GM12878 (cell line): ENCODE measurements at regions not wholly inside any gene's neighbourhood (a gene's known extent, or its start where the extent isn't known, plus 50 kb on each side); places are given as distances from the start of the nearest gene placed in this dataset.
"Not testable (repeated sequence)": the region's sequence is repeated elsewhere in the genome, so short reads cannot be mapped to it uniquely, and the experiment has no call there.

ENCODE experiments used
- ATAC-seq: fragments of 200-7000 bp; cut with Tn5 transposase; 3 replicates; pipeline ENCODE4 v1.9.1; 2020; ENCODE audit warnings: mild to moderate bottlenecking, moderate library complexity
- BruUV-seq: library from RNA; stranded (reverse); fragments of 400-500 nt; replicated peaks from 2 replicates; lab custom pipeline; 2021; lab: Mats Ljungman, UMichigan
- CTCF ChIA-PET: fragments of 300-600 bp; sonication (Branson Sonifier 250); formaldehyde crosslinking; extraction: SDS; loops from one replicate; lab custom pipeline; 2021; ENCODE audit warnings: inconsistent platforms; lab: Yijun Ruan, JAX
- POLR2A ChIA-PET: fragments of 350-600 bp; formaldehyde crosslinking; extraction: SDS; loops from one replicate; lab custom pipeline; 2021; ENCODE audit warnings: inconsistent platforms; lab: Charles Lee
- RAD21 ChIA-PET: fragments of 300-600 bp; sonication (Branson Sonifier 250); formaldehyde crosslinking; loops from one replicate; lab custom pipeline; 2023; ENCODE audit warnings: antibody characterized with exemption; ENCODE audit not compliant: unreplicated experiment; lab: Charles Lee
- SMC1A ChIA-PET: fragments of 300-600 bp; sonication (Branson Sonifier 250); formaldehyde crosslinking; loops from one replicate; lab custom pipeline; 2023; ENCODE audit not compliant: unreplicated experiment, uncharacterized antibody; lab: Charles Lee
- DNase-seq: peaks from one replicate; pipeline ENCODE4 v3.0.0-alpha.2; 2011; ENCODE audit warnings: low read depth, low spot score
- FAIRE-seq: peaks from 3 replicates; lab custom pipeline; 2011; peaks lifted over from hg19 to GRCh38; lab: Jason Lieb, UNC
- H2AFZ ChIP-seq: 2 replicates; pipeline ENCODE4 v1.6.0; 2011; ENCODE audit warnings: low read depth, low read length, control low read depth; ENCODE audit not compliant: control insufficient read depth
- H3K27ac ChIP-seq: 2 replicates; pipeline ENCODE4 v1.5.1; 2011; ENCODE audit warnings: control low read depth; ENCODE audit not compliant: control insufficient read depth, insufficient read depth
- H3K27me3 ChIP-seq, 2 experiments: replicated peaks in 1 of 2; 2 replicates each; pipeline versions ENCODE4 v1.6.0 to v1.6.1; 2011; ENCODE audit warnings: low read length in 1 of 2; ENCODE audit not compliant: control insufficient read depth in 2 of 2, insufficient read depth in 2 of 2
- H3K36me3 ChIP-seq, 2 experiments: 2 replicates each; pipeline ENCODE4 v1.5.1; 2011; ENCODE audit warnings: low read length in 1 of 2; ENCODE audit not compliant: control insufficient read depth in 2 of 2, insufficient read depth in 2 of 2
- H3K4me1 ChIP-seq: 2 replicates; pipeline ENCODE4 v1.6.1; 2011; ENCODE audit warnings: mild to moderate bottlenecking, low read length, moderate library complexity, mixed read lengths; ENCODE audit not compliant: control insufficient read depth, insufficient read depth
- H3K4me2 ChIP-seq: 2 replicates; pipeline ENCODE4 v1.6.0; 2011; ENCODE audit warnings: control low read depth; ENCODE audit not compliant: control insufficient read depth, insufficient read depth
- H3K4me3 ChIP-seq: fragments of 200-600 bp; sonication (generic); 2 replicates; pipeline ENCODE4 v1.5.1; 2016
- H3K79me2 ChIP-seq: 2 replicates; pipeline ENCODE4 v1.6.0; 2011; ENCODE audit warnings: low read length; ENCODE audit not compliant: control insufficient read depth, insufficient read depth
- H3K9ac ChIP-seq: 2 replicates; pipeline ENCODE4 v1.8.0; 2011; ENCODE audit warnings: low read length, control low read depth, mixed read lengths; ENCODE audit not compliant: control insufficient read depth, insufficient read depth
- H3K9me3 ChIP-seq: replicated peaks from 3 replicates; pipeline ENCODE4 v1.5.1; 2011; ENCODE audit warnings: mild to moderate bottlenecking, low read length; ENCODE audit not compliant: control insufficient read depth, insufficient read depth
- H4K20me1 ChIP-seq: 2 replicates; pipeline ENCODE4 v1.6.0; 2011; ENCODE audit not compliant: control insufficient read depth, insufficient read depth
- CTCF ChIP-seq, 3 experiments: IDR thresholded peaks in 2 of 3; conservative IDR thresholded peaks in 1 of 3; 2 replicates each; pipeline ENCODE4 v1.5.1; 2011; ENCODE audit warnings: low read depth in 3 of 3, low read length in 3 of 3, mild to moderate bottlenecking in 3 of 3, control low read depth in 2 of 3, moderate library complexity in 2 of 3, inconsistent platforms in 1 of 3, mixed read lengths in 1 of 3; ENCODE audit not compliant: control insufficient read depth in 2 of 3, insufficient read depth in 1 of 3; ENCODE audit errors: extremely low read depth in 1 of 3
- RAD21 ChIP-seq: IDR thresholded peaks from 2 replicates; pipeline ENCODE4 v1.6.1; 2011; ENCODE audit warnings: mild to moderate bottlenecking, low read depth, low read length, moderate library complexity; ENCODE audit not compliant: insufficient read depth
- WGBS: methylation state at CpG from one replicate; pipeline ENCODE4 v1.1.6; 2016; ENCODE audit warnings: low lambda C conversion rate; ENCODE audit not compliant: insufficient replicate concordance, insufficient coverage; ENCODE audit errors: missing lambda C conversion rate; 5-methylcytosine and 5-hydroxymethylcytosine counted together
- in situ Hi-C: fragments of 300-500 bp; cut with MboI; formaldehyde crosslinking; loops from 9 replicates; pipeline ENCODE4 v1.14.3; 2018; ENCODE audit warnings: mixed read lengths
- intact Hi-C: fragments of 100-400 bp; cut with micrococcal nuclease; formaldehyde crosslinking; loops from one replicate; pipeline ENCODE4 v1.14.2; 2022; ENCODE audit not compliant: unreplicated experiment

GRCh38 chr5:62223312-62223670 is 82.7 kb upstream of the KIF2A start:
- H3K79me2 ChIP-seq, H3K9me3 ChIP-seq, DNase-seq, H3K9ac ChIP-seq, H3K36me3 ChIP-seq, H3K27me3 ChIP-seq, H3K4me1 ChIP-seq, H2AFZ ChIP-seq, H3K27ac ChIP-seq, BruUV-seq, intact Hi-C loops, FAIRE-seq, H4K20me1 ChIP-seq: not testable (repeated sequence)
- H3K4me3 ChIP-seq: peak overlapping the region; percentile 58; the same call in 1 of the 2 replicates
- ChIA-PET POLR2A (interaction anchor here (0.7 to 1.0 kb wide), 2 partner anchors 110 to 130 kb away, joined by 3 read pairs; no protein-coding TSS in a partner anchor), SMC1A (interaction anchor here (1.7 to 2.8 kb wide), 4 partner anchors 128 to 146 kb away, joined by 7 to 45 read pairs (median 20); no protein-coding TSS in a partner anchor), RAD21 (interaction anchor here (2.0 to 2.4 kb wide), 5 partner anchors 45 to 134 kb away, joined by 9 to 31 read pairs (median 13); partner anchors contain the start of gene KIF2A), CTCF (interaction anchor here (0.7 to 5.8 kb wide), 9 partner anchors 34 to 237 kb away, joined by 3 to 176 read pairs (median 9); partner anchors contain the start of gene DIMT1)
- in situ Hi-C loops: loop anchor here (25.0 kb wide), 1 partner anchor 564 kb away; no protein-coding TSS in a partner anchor
- TF ChIP-seq RAD21: peak; percentile 41
- TF ChIP-seq CTCF (IDR thresholded peaks at IDR 0.05 in 2 of 3, conservative IDR thresholded peaks at IDR 0.05 in 1 of 3; ENCODE audit: control insufficient read depth in 2 of 3, extremely low read depth in 1 of 3, insufficient read depth in 1 of 3, low read depth in 3 of 3, low read length in 3 of 3): peak; percentile 1 to 23 (median 16); a peak in 1 of 6 replicates
- ATAC-seq: peak; percentile 99
- WGBS: 1% methylated on average over 9 of the region's 9 CpGs
- 0 out of 2 replicates have a peak overlapping the region, but pooled peaks have one; percentile 17 for H3K4me2 ChIP-seq
